ENCODE measurements at regions not wholly inside any gene's neighbourhood (a gene's known extent, or its start where the extent isn't known, plus 50 kb on each side); places are given as distances from the start of the nearest gene placed in this dataset.

- Histone ChIP-seq H3K4me3 (ENCODE audit: extremely low read depth in 1 of 4, insufficient read depth in 2 of 4, low read depth in 3 of 4, low read length in 4 of 4) (no peak overlapping the region), H4K5ac (ENCODE audit: insufficient read length, low read depth, low read length) (no peak overlapping the region), H3K36me3 (ENCODE audit: control insufficient read depth in 2 of 4, insufficient read depth in 4 of 4, low read length in 3 of 4) (no peaks in the 10 kb centered on the region), H2AK5ac (ENCODE audit: low read depth, low read length) (no peak overlapping the region), H3K23me2 (ENCODE audit: low read depth, low read length) (no peaks in the 10 kb centered on the region), H3K9ac (replicated peaks in 1 of 4; ENCODE audit: extremely low read depth in 1 of 4, low read depth in 3 of 4, low read length in 3 of 4) (no peak overlapping the region), H2BK15ac (ENCODE audit: low read length) (no peak overlapping the region), H3K56ac (replicated peaks; ENCODE audit: insufficient read length, low read depth, low read length) (no peak overlapping the region), H3K4me1 (replicated peaks in 1 of 4; ENCODE audit: control insufficient read depth in 3 of 4, insufficient read depth in 4 of 4, low read length in 3 of 4) (peaks cover 0 to 3% (median 0%) of the 10 kb centered on the region in 4 experiments; a peak in 1 of 7 replicates), H3K4me2 (ENCODE audit: insufficient read depth in 1 of 2, low read depth in 2 of 2, low read length in 2 of 2) (no peak overlapping the region), H4K91ac (replicated peaks; ENCODE audit: insufficient read length, low read length) (no peak overlapping the region), H3K4ac (replicated peaks; ENCODE audit: insufficient read length, low read depth, low read length) (no peak overlapping the region), H4K20me1 (replicated peaks in 1 of 2; ENCODE audit: control insufficient read depth in 1 of 2, insufficient read depth in 2 of 2, low read length in 2 of 2) (no peaks in the 10 kb centered on the region), H3K23ac (ENCODE audit: insufficient read length) (no peak overlapping the region), H2BK20ac (ENCODE audit: low read length) (no peak overlapping the region), H3K79me2 (ENCODE audit: control insufficient read depth in 1 of 2, insufficient read depth in 2 of 2, low read length in 2 of 2) (no peaks in the 10 kb centered on the region), H3K14ac (ENCODE audit: insufficient read length) (no peak overlapping the region), H2BK12ac (ENCODE audit: low read depth, low read length) (no peak overlapping the region), H3K18ac (ENCODE audit: extremely low read depth, low read length) (no peak overlapping the region), H3K79me1 (ENCODE audit: low read depth, low read length) (no peaks in the 10 kb centered on the region), H2BK120ac (replicated peaks; ENCODE audit: low read depth, low read length) (no peak overlapping the region), H3K9me3 (ENCODE audit: insufficient read depth in 2 of 2, low read depth in 1 of 2, low read length in 1 of 2) (no peaks in the 10 kb centered on the region), H4K8ac (ENCODE audit: extremely low read depth, insufficient read depth, low read length) (no peak overlapping the region), H2AFZ (ENCODE audit: low read length) (no peak overlapping the region), H2BK5ac (ENCODE audit: low read depth, low read length) (no peak overlapping the region), H3K27ac (ENCODE audit: low read depth, low read length) (no peak overlapping the region), H3K27me3 (replicated peaks in 1 of 4; ENCODE audit: control insufficient read depth in 3 of 4, extremely low read depth in 1 of 4, insufficient read depth in 3 of 4, low read length in 3 of 4) (no peaks in the 10 kb centered on the region)
- no peak for DNase-seq (ENCODE audit: low read depth in 1 of 2, low spot score in 2 of 2)
- no peak for FAIRE-seq
- ChIA-PET POLR2A (ENCODE audit: partially characterized antibody) (no interaction called here), CTCF (ENCODE audit: partially characterized antibody) (no interaction called here)
- TF ChIP-seq SIRT6 (IDR thresholded peaks at IDR 0.05; ENCODE audit: low read length) (no peak), KDM1A (IDR thresholded peaks at IDR 0.05; ENCODE audit: borderline replicate concordance, low read length) (no peak), PHF8 (conservative IDR thresholded peaks at IDR 0.05; ENCODE audit: low read depth, low read length) (no peak), SP4 (IDR thresholded peaks at IDR 0.05; ENCODE audit: low read length) (no peak)
- WGBS, 2 experiments (ENCODE audit: extremely low coverage in 1 of 2, insufficient coverage in 1 of 2, insufficient read length in 1 of 2, insufficient replicate concordance in 2 of 2, low coverage in 1 of 2, low lambda C conversion rate in 2 of 2, missing lambda C conversion rate in 1 of 2) = 95% methylated on average over 2 of the region's 2 CpGs; no CpG with 5 or more reads in 1 of the 2 experiments
These were observed 64.1 kb upstream of the MEIS1 start for GRCh38 chr2:66370824-66371223.
